Hematopoietic multipotent progenitor cell treated with erythropoietin and hydrocortisone succinate and interleukin-3 and kit ligand, for 4 days (in vitro differentiated cells): ENCODE measurements at regions not wholly inside any gene's neighbourhood (a gene's known extent, or its start where the extent isn't known, plus 50 kb on each side); places are given as distances from the start of the nearest gene placed in this dataset.

Experiments used
- DNase-seq: peaks from one replicate; pipeline ENCODE4 v3.0.0-alpha.2; 2015

DNA sequence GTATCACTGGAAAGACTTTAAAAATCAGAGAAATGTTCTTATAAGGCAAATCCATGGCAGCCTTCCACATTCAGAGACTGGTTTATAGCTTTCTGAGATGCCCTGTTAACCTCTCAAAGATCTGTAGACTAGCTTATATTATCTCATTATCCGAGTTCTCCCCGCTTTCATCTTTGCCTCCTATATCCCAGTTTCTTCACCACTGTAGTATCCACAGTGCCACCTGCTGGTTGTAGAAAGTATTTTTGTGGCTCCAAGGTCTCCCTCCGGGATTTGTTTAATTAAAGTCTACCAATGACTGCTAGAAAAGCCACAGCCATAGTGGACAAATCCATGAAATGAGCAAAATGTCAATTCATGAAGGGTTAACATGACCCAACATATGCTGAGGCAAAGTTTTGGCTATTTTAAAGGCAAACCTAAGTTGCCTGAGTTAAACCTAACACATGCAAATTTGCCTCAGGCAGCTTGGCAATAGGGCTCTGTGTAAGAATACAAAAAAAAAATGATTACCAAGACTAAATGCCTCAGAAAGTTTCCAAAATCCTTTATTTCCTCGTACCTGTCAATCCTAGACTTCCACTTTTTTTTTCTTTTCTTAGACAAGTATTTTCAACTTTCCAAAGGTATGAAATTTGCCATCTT lies 218.8 kb upstream of the BMP4 start:
- peak; percentile 78 for DNase-seq

DNA sequence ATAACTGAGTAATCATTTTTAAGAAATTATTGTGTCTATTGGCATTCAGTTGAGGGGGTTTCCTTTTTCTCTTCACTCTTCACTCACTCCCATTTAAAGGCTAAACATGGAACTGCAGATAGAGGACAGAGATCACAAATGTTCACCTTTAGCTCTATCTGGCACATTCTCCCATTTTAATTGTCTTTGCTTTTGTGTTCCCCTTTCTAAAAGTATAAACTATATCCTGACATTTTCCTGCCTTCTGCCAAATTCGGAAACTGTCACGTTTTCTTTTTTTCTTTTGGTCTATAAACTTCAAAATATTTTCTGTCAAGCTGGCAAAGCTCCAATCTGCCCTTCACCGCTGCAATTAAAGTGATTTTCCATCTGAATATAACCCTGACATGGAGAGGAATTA lies 219.8 kb upstream of the CDKN3 start:
- DNase-seq = no peak

- no peak for DNase-seq
These were observed 218.9 kb upstream of the CDKN3 start for GRCh38 chr14:54177641-54178621.

DNA sequence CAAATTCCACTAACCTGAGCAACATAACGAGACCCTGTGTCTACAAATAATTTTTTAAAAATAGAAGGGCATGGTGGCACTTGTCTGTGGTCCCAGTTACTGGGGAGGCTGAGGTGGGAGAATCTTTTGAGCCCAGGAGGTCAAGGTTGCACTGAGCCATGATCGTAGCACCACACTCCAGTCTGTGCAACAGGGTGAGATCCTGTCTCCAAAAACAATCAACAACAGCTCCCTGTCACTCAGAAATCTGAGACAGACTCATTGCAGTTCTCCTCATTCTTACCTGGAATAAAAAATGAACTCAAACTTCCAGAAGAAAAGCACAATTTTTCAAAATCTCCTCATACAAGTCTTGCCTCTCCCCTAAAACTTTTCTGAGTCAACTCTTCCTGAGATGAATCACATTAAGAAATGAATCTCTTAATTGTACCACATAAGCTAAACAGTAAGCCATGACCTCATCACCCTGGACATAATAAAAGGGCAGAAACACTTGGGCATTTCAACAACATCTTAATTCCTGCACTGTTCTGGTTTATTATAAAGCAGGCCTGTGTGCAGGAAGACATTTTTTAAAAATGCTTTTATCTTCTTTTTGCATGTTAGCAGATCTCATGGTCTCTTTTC lies 214.3 kb upstream of the CDKN3 start:
- no peak for DNase-seq

DNA sequence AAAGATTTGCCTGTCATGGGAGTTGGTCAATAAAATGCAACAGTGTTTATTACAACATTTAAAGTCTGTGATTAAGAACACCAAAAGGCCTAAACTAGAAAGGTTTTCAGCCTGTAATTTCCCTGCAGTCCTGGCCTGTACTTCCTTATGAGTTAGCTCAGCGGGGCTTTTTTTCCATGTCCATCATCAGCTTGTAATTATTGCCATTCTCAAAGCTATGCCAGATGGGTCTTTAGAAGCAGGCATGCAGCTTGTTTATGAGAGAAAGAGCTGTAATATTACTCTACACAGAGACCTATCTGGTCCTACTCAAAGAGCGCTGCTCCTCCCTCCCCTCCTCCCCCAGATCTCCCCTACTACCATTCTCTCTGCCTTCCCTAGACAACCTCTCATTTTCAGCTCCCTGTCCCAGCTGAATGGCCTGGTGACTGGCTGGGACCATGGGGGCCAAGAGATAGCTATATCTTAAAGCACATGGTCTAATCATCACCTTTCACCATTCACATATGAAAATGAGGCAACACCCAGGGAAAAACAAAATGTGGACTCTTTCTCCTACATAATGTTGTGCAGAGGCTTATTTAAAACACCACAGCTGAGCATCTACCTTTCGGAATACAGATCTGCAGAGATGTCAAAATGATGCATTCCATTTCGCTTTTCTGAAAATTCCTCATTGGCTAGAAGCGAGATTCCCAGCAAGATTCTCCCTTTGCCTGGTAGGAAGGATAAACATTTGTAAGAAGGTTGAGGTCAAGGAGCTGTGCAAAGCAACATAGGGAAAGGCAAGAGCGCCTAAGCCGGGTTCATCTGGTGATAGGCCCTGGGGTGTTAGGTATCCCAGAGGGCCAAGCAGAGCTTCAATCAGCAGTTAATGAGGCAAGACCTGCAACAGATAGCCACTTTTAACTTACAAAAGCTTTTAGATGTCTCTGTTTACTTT lies 209.7 kb upstream of the CDKN3 start:
- DNase-seq = no peak

DNA sequence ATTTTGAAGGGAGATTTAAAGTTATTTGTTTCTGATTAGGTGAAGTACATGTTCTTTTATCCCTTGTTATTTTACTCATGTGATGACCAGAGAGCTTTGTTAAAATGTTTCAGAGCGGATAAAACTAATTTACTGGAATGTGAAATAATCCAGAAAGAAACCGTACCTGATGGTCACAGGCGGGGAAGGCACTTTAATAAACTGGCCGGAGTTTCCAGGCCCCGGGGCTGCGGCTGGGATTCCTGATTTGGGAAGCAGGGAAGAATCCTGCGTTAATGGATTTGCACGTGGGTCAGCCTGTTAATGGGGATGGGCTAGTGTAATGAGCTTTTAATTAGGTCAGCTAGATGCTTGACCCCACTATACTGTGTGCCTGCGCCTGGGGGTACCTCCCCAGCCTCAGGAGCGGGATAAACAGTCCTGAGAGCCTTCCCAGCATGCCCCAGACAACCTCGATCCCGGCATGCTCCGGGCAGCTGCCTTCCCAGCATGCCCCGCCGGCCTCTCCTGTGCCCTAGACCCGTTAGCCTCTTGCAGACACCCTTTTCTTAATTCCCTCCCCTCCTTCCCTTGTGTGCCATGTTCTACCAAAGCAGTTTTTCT lies 208.6 kb upstream of the CDKN3 start:
- no peak for DNase-seq

DNA sequence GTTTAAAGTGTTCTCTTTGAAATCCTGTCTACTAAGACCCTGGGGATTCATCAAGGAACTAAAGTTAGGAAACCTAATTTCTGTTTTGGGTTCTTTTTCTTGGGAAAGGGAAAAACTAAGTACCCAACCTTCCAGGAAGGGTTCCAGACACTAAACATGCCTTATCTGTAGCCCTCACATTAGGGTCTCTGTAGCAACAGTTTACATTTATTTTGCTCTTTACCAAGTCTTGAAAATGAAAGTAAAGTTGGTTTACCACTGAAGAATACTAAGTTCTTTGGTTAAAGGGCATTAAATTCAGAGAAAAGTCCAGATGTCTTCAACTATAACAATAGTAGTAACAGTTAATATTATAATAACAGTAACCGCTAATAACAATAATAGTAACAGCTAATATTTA lies 207.5 kb upstream of the CDKN3 start:
- no peak for DNase-seq

- DNase-seq = peak; percentile 16
These were observed 207.0 kb upstream of the CDKN3 start for GRCh38 chr14:54189748-54190354.

DNA sequence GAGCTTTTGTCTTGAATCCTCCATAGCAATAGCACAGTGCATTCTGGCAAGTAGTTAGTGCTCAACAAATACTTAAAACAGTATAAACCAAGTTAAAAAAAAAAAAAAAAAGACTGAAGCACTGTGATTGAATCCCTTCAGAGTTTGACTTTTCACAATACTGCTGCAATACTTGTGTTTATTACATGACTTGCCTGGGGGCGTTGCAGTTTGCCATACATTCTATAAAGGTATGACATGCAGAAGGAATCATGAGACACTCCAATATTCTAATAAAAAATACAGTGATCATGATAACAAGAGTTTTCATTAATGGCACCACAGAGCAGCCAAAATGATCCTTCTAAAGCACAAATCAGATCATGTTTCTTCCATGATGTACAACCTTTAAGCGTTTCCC lies 205.0 kb upstream of the CDKN3 start:
- DNase-seq = no peak

- no peak for DNase-seq
These were observed 204.2 kb upstream of the CDKN3 start for GRCh38 chr14:54192610-54193009.

DNA sequence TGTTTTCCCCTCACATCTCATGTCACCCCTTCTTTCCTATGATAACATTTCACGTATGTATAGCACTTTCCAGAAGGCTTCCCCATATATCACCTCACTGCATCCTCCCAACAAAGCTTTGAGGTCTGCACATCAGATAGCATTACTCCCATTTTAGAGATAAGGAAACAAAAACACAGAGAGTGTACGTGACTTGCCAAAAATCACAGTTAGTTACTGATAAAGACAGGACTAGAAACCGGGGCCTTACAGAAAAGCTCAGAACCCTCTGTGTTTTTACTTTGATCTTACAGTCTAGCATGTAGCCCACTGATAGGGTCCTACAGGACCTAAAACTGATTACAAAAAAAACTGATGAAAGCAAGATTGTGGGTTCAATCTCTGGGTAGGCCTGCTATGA lies 202.9 kb upstream of the CDKN3 start:
- no peak for DNase-seq

DNA sequence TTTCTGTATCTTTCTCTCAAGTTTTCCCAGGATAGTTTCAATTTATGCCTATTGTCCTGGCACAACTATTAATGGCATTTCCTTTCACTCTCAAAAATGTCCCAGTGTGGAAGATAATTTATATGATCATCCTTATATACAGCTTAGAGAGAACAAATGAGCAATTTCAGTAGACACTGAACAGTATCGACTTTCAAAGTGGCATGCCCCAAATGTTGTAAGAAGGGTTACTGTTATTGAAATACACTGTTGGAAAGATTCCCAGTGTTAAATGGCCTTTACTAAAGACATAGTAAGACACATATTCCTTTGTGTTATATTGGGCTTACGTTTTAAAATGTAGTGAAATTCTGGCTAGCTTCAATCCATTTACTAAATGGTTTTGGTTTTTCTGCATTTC lies 202.3 kb upstream of the CDKN3 start:
- no peak for DNase-seq

DNA sequence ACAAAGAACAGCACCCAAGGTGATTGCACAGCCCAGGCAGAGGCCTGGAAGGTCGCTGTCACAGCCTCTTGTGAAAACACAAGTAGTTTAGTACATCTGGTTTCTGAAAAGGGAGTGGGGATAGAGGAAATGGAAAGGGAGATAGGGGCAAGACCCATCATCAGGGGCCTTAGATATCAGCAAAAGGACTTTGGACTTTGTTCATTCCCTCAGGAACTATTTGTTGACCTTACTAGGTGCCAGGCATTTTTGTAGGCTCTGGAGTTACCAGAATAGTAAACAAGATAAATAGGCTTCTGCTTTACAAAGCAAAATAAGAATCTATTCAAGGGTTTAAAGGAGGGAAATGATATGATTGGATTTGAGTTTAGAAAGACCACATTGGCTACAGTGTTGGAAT lies 199.4 kb upstream of the CDKN3 start:
- DNase-seq = no peak

GRCh38 chr14:54200726-54201125 lies 196.1 kb upstream of the CDKN3 start:
- no peak for DNase-seq

GRCh38 chr14:54202288-54202687 lies 194.5 kb upstream of the CDKN3 start:
- DNase-seq = no peak

GRCh38 chr14:54206516-54206915 lies 190.3 kb upstream of the CDKN3 start:
- DNase-seq = no peak

DNA sequence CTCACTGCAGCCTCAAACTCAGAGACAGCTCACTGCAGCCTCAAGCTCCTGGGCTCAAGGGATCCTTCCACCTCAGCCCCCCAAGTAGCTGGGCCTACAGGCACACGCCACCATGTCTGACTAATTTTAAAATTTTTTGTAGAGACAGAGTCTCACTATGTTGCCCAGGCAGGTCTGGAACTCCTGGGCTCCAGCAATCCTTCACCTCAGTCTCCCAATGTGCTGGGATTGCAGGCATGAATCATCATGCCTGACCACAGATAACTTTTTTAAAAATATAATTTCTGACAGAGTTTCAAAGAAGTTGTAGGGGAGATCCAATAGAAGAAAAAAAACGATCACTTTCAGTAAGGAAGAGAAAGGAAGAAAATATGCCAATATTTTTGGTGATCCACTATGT lies 189.7 kb upstream of the CDKN3 start:
- DNase-seq = no peak

DNA sequence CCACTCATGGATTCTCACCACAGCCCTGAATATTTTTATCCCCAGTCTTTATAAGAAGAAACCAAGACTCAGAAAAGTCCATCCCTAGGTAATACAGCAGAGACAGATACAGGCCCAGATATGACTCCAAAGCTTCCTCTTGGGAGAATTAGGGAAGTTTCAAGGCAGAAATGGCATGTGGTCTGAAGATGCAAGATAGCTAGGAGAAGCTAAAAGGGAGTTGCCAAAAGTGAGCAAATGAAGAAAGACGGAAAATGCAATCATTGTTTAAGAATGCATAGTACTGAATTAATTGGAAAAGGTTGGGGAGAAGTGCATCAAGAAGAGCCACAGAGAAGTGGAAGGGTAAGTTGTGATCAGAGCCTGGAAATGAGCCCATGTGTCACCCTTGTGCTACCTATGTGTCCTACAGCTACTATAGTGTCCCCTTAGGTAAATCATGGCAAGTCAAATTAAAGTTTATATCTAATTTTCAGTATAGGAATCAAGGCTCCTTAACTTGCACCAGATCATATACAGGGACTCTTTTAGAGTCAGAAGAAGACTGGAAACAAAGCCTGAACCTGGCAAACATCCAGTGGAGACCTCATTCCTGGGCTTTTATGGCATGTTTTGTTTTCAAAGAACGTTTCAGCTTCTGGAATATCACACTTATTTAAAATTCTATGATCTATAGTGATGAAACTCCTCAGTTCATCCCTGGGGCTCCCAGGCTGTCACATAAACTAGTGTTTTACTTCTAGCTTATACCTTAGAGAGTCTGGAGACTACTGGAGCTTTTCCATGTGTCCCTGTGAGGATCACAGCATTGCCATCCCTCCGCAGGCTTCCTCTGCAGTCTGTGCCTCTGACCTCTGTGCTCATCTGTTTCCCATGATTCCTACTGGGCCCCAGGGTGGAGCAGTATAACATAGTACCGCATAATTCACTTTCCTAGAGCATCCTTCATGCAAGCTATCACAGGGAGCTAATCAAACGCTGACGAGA lies 189.0 kb upstream of the CDKN3 start:
- no peak for DNase-seq

DNA sequence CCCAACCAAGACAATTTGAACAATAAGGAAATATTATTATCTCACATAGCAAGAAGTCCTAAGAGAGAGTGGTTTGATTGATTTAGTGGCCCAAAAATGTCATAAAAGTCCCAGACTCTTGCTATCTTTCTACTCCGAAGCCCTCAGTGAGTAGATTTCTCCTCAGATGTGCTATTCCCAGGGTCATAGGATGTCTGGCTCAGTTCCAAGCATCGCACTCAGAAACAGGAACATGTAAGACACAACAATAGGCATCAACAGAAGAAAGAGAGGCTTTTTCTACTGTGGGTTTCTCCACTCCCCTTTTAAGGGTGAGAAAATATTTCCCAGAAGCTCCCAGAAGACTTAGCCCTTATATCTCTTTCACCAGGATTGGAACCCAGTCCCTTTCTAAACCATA lies 188.1 kb upstream of the CDKN3 start:
- no peak for DNase-seq

- DNase-seq = no peak
These were observed 187.1 kb upstream of the CDKN3 start for GRCh38 chr14:54209511-54210250.
